ENCODE measurements at regions not wholly inside any gene's neighbourhood (a gene's known extent, or its start where the extent isn't known, plus 50 kb on each side); places are given as distances from the start of the nearest gene placed in this dataset.

GRCh38 chr9:115209601-115210306 lies 91.8 kb upstream of the TNC start:
- TF ChIP-seq EZH2 (IDR thresholded peaks at IDR 0.05; ENCODE audit: borderline replicate concordance): no peak
- TF ChIP-seq EZH2phosphoT487 (IDR thresholded peaks at IDR 0.05; ENCODE audit: low read depth, severe bottlenecking, unreplicated experiment): no peak
- no peak for TF ChIP-seq CTCF (IDR thresholded peaks at IDR 0.05; ENCODE audit: poor library complexity)
- H2AFZ ChIP-seq: no peak overlapping the region
- H3K36me3 ChIP-seq (replicated peaks; ENCODE audit: insufficient read depth, low read depth): no peaks in the 10 kb centered on the region
- no peaks in the 10 kb centered on the region for H3K9me3 ChIP-seq (ENCODE audit: low read depth)
- H3K9me2 ChIP-seq (replicated peaks; ENCODE audit: insufficient read depth): no peaks in the 10 kb centered on the region
- H3K79me2 ChIP-seq: no peaks in the 10 kb centered on the region
- no peak overlapping the region for H3K4me3 ChIP-seq
- H3K4me2 ChIP-seq: no peak overlapping the region
- peaks cover 10% of the 10 kb centered on the region for H3K4me1 ChIP-seq (ENCODE audit: insufficient read depth)
- H4K20me1 ChIP-seq (ENCODE audit: insufficient read depth, poor library complexity, severe bottlenecking): no peaks in the 10 kb centered on the region
- no peaks in the 10 kb centered on the region for H3K27me3 ChIP-seq
- peak overlapping the region; percentile 51 for H3K27ac ChIP-seq
- WGBS (ENCODE audit: low lambda C conversion rate, missing lambda C conversion rate): 41% methylated on average over 2 of the region's 2 CpGs
- peak; percentile 45 for DNase-seq (ENCODE audit: low spot score)

GRCh38 chr9:115210699-115211098 lies 92.7 kb upstream of the TNC start:
- Histone ChIP-seq H3K27ac (peak overlapping the region; percentile 36), H3K4me2 (no peak overlapping the region), H4K20me1 (ENCODE audit: insufficient read depth, poor library complexity, severe bottlenecking) (no peaks in the 10 kb centered on the region), H3K27me3 (no peaks in the 10 kb centered on the region), H3K4me3 (no peak overlapping the region), H3K9me2 (replicated peaks; ENCODE audit: insufficient read depth) (no peaks in the 10 kb centered on the region), H3K4me1 (ENCODE audit: insufficient read depth) (peaks cover 8% of the 10 kb centered on the region), H3K9me3 (ENCODE audit: low read depth) (no peaks in the 10 kb centered on the region), H3K79me2 (no peaks in the 10 kb centered on the region), H2AFZ (no peak overlapping the region), H3K36me3 (replicated peaks; ENCODE audit: insufficient read depth, low read depth) (no peaks in the 10 kb centered on the region)
- DNase-seq (ENCODE audit: low spot score): no peak
- TF ChIP-seq CTCF (IDR thresholded peaks at IDR 0.05; ENCODE audit: poor library complexity) (no peak), EZH2 (IDR thresholded peaks at IDR 0.05; ENCODE audit: borderline replicate concordance) (no peak), EZH2phosphoT487 (IDR thresholded peaks at IDR 0.05; ENCODE audit: low read depth, severe bottlenecking, unreplicated experiment) (no peak)
- 86% methylated on average over 2 of the region's 2 CpGs for WGBS (ENCODE audit: low lambda C conversion rate, missing lambda C conversion rate)

- Histone ChIP-seq H3K79me2 (no peaks in the 10 kb centered on the region), H3K27me3 (no peaks in the 10 kb centered on the region), H3K9me3 (ENCODE audit: low read depth) (no peaks in the 10 kb centered on the region), H2AFZ (no peak overlapping the region), H4K20me1 (ENCODE audit: insufficient read depth, poor library complexity, severe bottlenecking) (no peaks in the 10 kb centered on the region), H3K4me3 (no peak overlapping the region), H3K36me3 (replicated peaks; ENCODE audit: insufficient read depth, low read depth) (no peaks in the 10 kb centered on the region), H3K9me2 (replicated peaks; ENCODE audit: insufficient read depth) (no peaks in the 10 kb centered on the region), H3K4me2 (no peak overlapping the region), H3K4me1 (ENCODE audit: insufficient read depth) (peaks cover 8% of the 10 kb centered on the region), H3K27ac (peak overlapping the region; percentile 26)
- DNase-seq (ENCODE audit: low spot score): no peak
- 41% methylated on average over 3 of the region's 3 CpGs for WGBS (ENCODE audit: low lambda C conversion rate, missing lambda C conversion rate)
- TF ChIP-seq EZH2 (IDR thresholded peaks at IDR 0.05; ENCODE audit: borderline replicate concordance) (no peak), CTCF (IDR thresholded peaks at IDR 0.05; ENCODE audit: poor library complexity) (no peak), EZH2phosphoT487 (IDR thresholded peaks at IDR 0.05; ENCODE audit: low read depth, severe bottlenecking, unreplicated experiment) (no peak)
These were observed 93.6 kb upstream of the TNC start for GRCh38 chr9:115211413-115212124.
